Activated CD4-positive, alpha-beta T cell treated with anti-CD3 and anti-CD28 coated beads, Interleukin-2, amount 10 ng/mL, durations not matched to agents 24 days and 14 days (primary cell): ENCODE measurements at regions not wholly inside any gene's neighbourhood (a gene's known extent, or its start where the extent isn't known, plus 50 kb on each side); places are given as distances from the start of the nearest gene placed in this dataset.

Source experiments
- DNase-seq: peaks from one replicate; pipeline ENCODE4 v3.0.0; 2022
- H3K27ac Mint-ChIP-seq: one replicate; pipeline ENCODE4 v1.8.0; 2022; ENCODE audit warnings: mild to moderate bottlenecking, mixed read lengths
- H3K27me3 Mint-ChIP-seq: one replicate; pipeline ENCODE4 v1.8.0; 2022; ENCODE audit warnings: mixed read lengths
- H3K36me3 Mint-ChIP-seq: one replicate; pipeline ENCODE4 v1.8.0; 2022; ENCODE audit warnings: low read depth, mild to moderate bottlenecking, mixed read lengths
- H3K4me1 Mint-ChIP-seq: one replicate; pipeline ENCODE4 v1.8.0; 2021; ENCODE audit warnings: mixed read lengths
- H3K4me3 Mint-ChIP-seq: one replicate; pipeline ENCODE4 v1.8.0; 2022; ENCODE audit warnings: mild to moderate bottlenecking, moderate library complexity, mixed read lengths
- H3K9me3 Mint-ChIP-seq: one replicate; pipeline ENCODE4 v1.8.0; 2021; ENCODE audit warnings: mixed read lengths
- intact Hi-C: fragments of 100-400 bp; cut with micrococcal nuclease; formaldehyde crosslinking; loops from one replicate; pipeline ENCODE4 v1.15.1; 2023

GRCh38 chr16:35730251-35730650, 2270.8 kb downstream of the TP53TG3F start:
- Mint-ChIP-seq H3K4me3 (no peak overlapping the region), H3K4me1 (no peaks in the 10 kb centered on the region), H3K36me3 (no peaks in the 10 kb centered on the region), H3K9me3 (peaks cover 28% of the 10 kb centered on the region), H3K27ac (no peak overlapping the region), H3K27me3 (no peaks in the 10 kb centered on the region)
- DNase-seq, result no peak
- intact Hi-C loops, result no loop called here

- Mint-ChIP-seq H3K9me3 (peaks cover 28% of the 10 kb centered on the region), H3K4me1 (no peaks in the 10 kb centered on the region), H3K27ac (no peak overlapping the region), H3K27me3 (no peaks in the 10 kb centered on the region), H3K4me3 (no peak overlapping the region), H3K36me3 (no peaks in the 10 kb centered on the region)
- intact Hi-C loops, result no loop called here
- no peak for DNase-seq
These were observed 2272.1 kb downstream of the TP53TG3F start for GRCh38 chr16:35731341-35732040.

- no peaks in the 10 kb centered on the region for H3K36me3 Mint-ChIP-seq
- no peaks in the 10 kb centered on the region for H3K27me3 Mint-ChIP-seq
- no peaks in the 10 kb centered on the region for H3K4me1 Mint-ChIP-seq
- peaks cover 25% of the 10 kb centered on the region for H3K9me3 Mint-ChIP-seq
- no peak overlapping the region for H3K27ac Mint-ChIP-seq
- no peak for DNase-seq
- intact Hi-C loops, result no loop called here
- H3K4me3 Mint-ChIP-seq, result no peak overlapping the region
These were observed 2272.8 kb downstream of the TP53TG3F start for GRCh38 chr16:35732046-35732810.

GRCh38 chr16:35733278-35733965, 2274.0 kb downstream of the TP53TG3F start:
- H3K36me3 Mint-ChIP-seq, result no peaks in the 10 kb centered on the region
- no peak for DNase-seq
- no peak overlapping the region for H3K27ac Mint-ChIP-seq
- no peak overlapping the region for H3K4me3 Mint-ChIP-seq
- H3K9me3 Mint-ChIP-seq, result peaks cover 29% of the 10 kb centered on the region
- no peaks in the 10 kb centered on the region for H3K4me1 Mint-ChIP-seq
- H3K27me3 Mint-ChIP-seq, result no peaks in the 10 kb centered on the region
- intact Hi-C loops, result no loop called here

GRCh38 chr16:35733971-35734702, 2274.7 kb downstream of the TP53TG3F start:
- H3K9me3 Mint-ChIP-seq, result peaks cover 36% of the 10 kb centered on the region
- intact Hi-C loops, result no loop called here

GRCh38 chr16:35734728-35735402, 2275.5 kb downstream of the TP53TG3F start:
- H3K27me3 Mint-ChIP-seq, result no peaks in the 10 kb centered on the region
- no peak overlapping the region for H3K27ac Mint-ChIP-seq
- H3K4me3 Mint-ChIP-seq, result no peak overlapping the region
- H3K36me3 Mint-ChIP-seq, result no peaks in the 10 kb centered on the region
- intact Hi-C loops, result no loop called here
- peaks cover 44% of the 10 kb centered on the region for H3K9me3 Mint-ChIP-seq
- no peak for DNase-seq
- H3K4me1 Mint-ChIP-seq, result no peaks in the 10 kb centered on the region

More at GRCh38 chr16:35733971-35734702, 2274.7 kb downstream of the TP53TG3F start:
- Mint-ChIP-seq H3K4me3 (no peak overlapping the region), H3K27ac (no peak overlapping the region), H3K36me3 (no peaks in the 10 kb centered on the region), H3K4me1 (no peaks in the 10 kb centered on the region), H3K27me3 (no peaks in the 10 kb centered on the region)
- no peak for DNase-seq

- H3K36me3 Mint-ChIP-seq, result no peaks in the 10 kb centered on the region
- intact Hi-C loops, result no loop called here
- no peaks in the 10 kb centered on the region for H3K4me1 Mint-ChIP-seq
- DNase-seq, result no peak
- no peak overlapping the region for H3K4me3 Mint-ChIP-seq
- no peak overlapping the region for H3K27ac Mint-ChIP-seq
- no peaks in the 10 kb centered on the region for H3K27me3 Mint-ChIP-seq
- H3K9me3 Mint-ChIP-seq, result peaks cover 44% of the 10 kb centered on the region
These were observed 2276.2 kb downstream of the TP53TG3F start for GRCh38 chr16:35735403-35736251.

- Mint-ChIP-seq H3K27me3 (no peaks in the 10 kb centered on the region), H3K4me3 (no peak overlapping the region), H3K36me3 (no peaks in the 10 kb centered on the region), H3K9me3 (peaks cover 43% of the 10 kb centered on the region), H3K27ac (no peak overlapping the region), H3K4me1 (no peaks in the 10 kb centered on the region)
- intact Hi-C loops, result no loop called here
- no peak for DNase-seq
These were observed 2277.1 kb downstream of the TP53TG3F start for GRCh38 chr16:35736546-35736945.

GRCh38 chr16:35737076-35737475, 2277.7 kb downstream of the TP53TG3F start:
- H3K27ac Mint-ChIP-seq, result no peak overlapping the region
- no peaks in the 10 kb centered on the region for H3K4me1 Mint-ChIP-seq
- no peak overlapping the region for H3K4me3 Mint-ChIP-seq
- no peaks in the 10 kb centered on the region for H3K36me3 Mint-ChIP-seq
- H3K27me3 Mint-ChIP-seq, result no peaks in the 10 kb centered on the region
- DNase-seq, result no peak
- peaks cover 48% of the 10 kb centered on the region for H3K9me3 Mint-ChIP-seq
- intact Hi-C loops, result no loop called here

- no peak overlapping the region for H3K27ac Mint-ChIP-seq
- no peaks in the 10 kb centered on the region for H3K4me1 Mint-ChIP-seq
- no peaks in the 10 kb centered on the region for H3K36me3 Mint-ChIP-seq
These were observed 2282.1 kb downstream of the TP53TG3F start for GRCh38 chr16:35741546-35741945.

GRCh38 chr16:35743101-35743692, 2283.8 kb downstream of the TP53TG3F start:
- Mint-ChIP-seq H3K4me3 (no peak overlapping the region), H3K9me3 (peaks cover 55% of the 10 kb centered on the region), H3K36me3 (no peaks in the 10 kb centered on the region), H3K27ac (no peak overlapping the region), H3K4me1 (no peaks in the 10 kb centered on the region), H3K27me3 (no peaks in the 10 kb centered on the region)
- DNase-seq, result no peak
- intact Hi-C loops, result no loop called here

More at GRCh38 chr16:35741546-35741945, 2282.1 kb downstream of the TP53TG3F start:
- no peak for DNase-seq
- intact Hi-C loops, result no loop called here
- H3K27me3 Mint-ChIP-seq, result no peaks in the 10 kb centered on the region
- no peak overlapping the region for H3K4me3 Mint-ChIP-seq
- H3K9me3 Mint-ChIP-seq, result peaks cover 58% of the 10 kb centered on the region

GRCh38 chr16:35744084-35744483, 2284.7 kb downstream of the TP53TG3F start:
- H3K4me1 Mint-ChIP-seq, result no peaks in the 10 kb centered on the region
- no peak overlapping the region for H3K4me3 Mint-ChIP-seq
- no peaks in the 10 kb centered on the region for H3K36me3 Mint-ChIP-seq

More at GRCh38 chr16:35744084-35744483, 2284.7 kb downstream of the TP53TG3F start:
- no peak for DNase-seq
- intact Hi-C loops, result no loop called here
- H3K27ac Mint-ChIP-seq, result no peak overlapping the region
- H3K27me3 Mint-ChIP-seq, result no peaks in the 10 kb centered on the region
- peaks cover 46% of the 10 kb centered on the region for H3K9me3 Mint-ChIP-seq
